NCI-H1105 (cell line): ENCODE measurements at regions not wholly inside any gene's neighbourhood (a gene's known extent, or its start where the extent isn't known, plus 50 kb on each side); places are given as distances from the start of the nearest gene placed in this dataset.

ENCODE experiments used
- DNase-seq: peaks from one replicate; lab custom pipeline; 2025; lab: John Stamatoyannopoulos, UW

GRCh38 chr14:61226015-61226654 is 55.0 kb downstream of the TMEM30B start:
- DNase-seq: no peak

GRCh38 chr14:61225344-61225743 is 55.8 kb downstream of the TMEM30B start:
- no peak for DNase-seq

- DNase-seq: no peak
Measured at GRCh38 chr14:61223552-61223951, 57.6 kb downstream of the TMEM30B start.

- DNase-seq: no peak
Measured at GRCh38 chr14:61222388-61222787, 58.8 kb downstream of the TMEM30B start.

GRCh38 chr14:61221906-61222305 is 59.2 kb downstream of the TMEM30B start:
- DNase-seq: peak; percentile 81

- DNase-seq: no peak
Measured at GRCh38 chr14:61219673-61220072, 61.5 kb downstream of the TMEM30B start.

GRCh38 chr14:61219256-61219655 is 61.9 kb downstream of the TMEM30B start:
- DNase-seq: no peak

GRCh38 chr14:61218767-61219166 is 62.4 kb downstream of the TMEM30B start:
- DNase-seq: no peak

GRCh38 chr14:61218157-61218556 is 63.0 kb downstream of the TMEM30B start:
- DNase-seq: no peak

- DNase-seq: no peak
Measured at GRCh38 chr14:61217516-61217915, 63.6 kb downstream of the TMEM30B start.

GRCh38 chr14:61215222-61216020 is 65.7 kb downstream of the TMEM30B start:
- DNase-seq: no peak

GRCh38 chr14:61213920-61214319 is 67.2 kb downstream of the TMEM30B start:
- DNase-seq: no peak

- no peak for DNase-seq
Measured at GRCh38 chr14:61213191-61213621, 67.9 kb downstream of the TMEM30B start.

GRCh38 chr14:61212546-61212945 is 68.6 kb downstream of the TMEM30B start:
- no peak for DNase-seq

- DNase-seq: peak; percentile 96
Measured at GRCh38 chr14:61211476-61212255, 69.5 kb downstream of the TMEM30B start.

- peak; percentile 80 for DNase-seq
Measured at GRCh38 chr14:61203081-61203753, 77.9 kb downstream of the TMEM30B start.

GRCh38 chr14:61202124-61202523 is 79.0 kb downstream of the TMEM30B start:
- DNase-seq: no peak

GRCh38 chr14:61201171-61201570 is 80.0 kb downstream of the TMEM30B start:
- DNase-seq: no peak

- DNase-seq: no peak
Measured at GRCh38 chr14:61197416-61197815, 83.7 kb downstream of the TMEM30B start.

GRCh38 chr14:61196792-61197191 is 84.3 kb downstream of the TMEM30B start:
- DNase-seq: no peak

GRCh38 chr14:61196034-61196433 is 85.1 kb downstream of the TMEM30B start:
- no peak for DNase-seq

GRCh38 chr14:61193476-61193875 is 87.7 kb downstream of the TMEM30B start:
- DNase-seq: no peak
